T-cell (primary cell): ENCODE measurements at regions not wholly inside any gene's neighbourhood (a gene's known extent, or its start where the extent isn't known, plus 50 kb on each side); places are given as distances from the start of the nearest gene placed in this dataset.

Source experiments
- ATAC-seq, 4 experiments: fragments of 200-7000 bp in 3 of 4; fragments of 150-1000 bp in 1 of 4; cut with Tn5 transposase; replicated peaks in 1 of 4; 1 replicate in 3 of 4; 2 replicates in 1 of 4; pipeline ENCODE4 v1.10.0; 2021; ENCODE audit warnings: moderate library complexity in 3 of 4, mild to moderate bottlenecking in 2 of 4, moderate number of reproducible peaks in 1 of 4
- CTCF ChIA-PET, 2 donors: fragments of 300-600 bp; sonication (Branson Sonifier 250); formaldehyde crosslinking; loops; one replicate each; lab custom pipeline; 2022; ENCODE audit warnings: antibody characterized with exemption in 2 of 2; lab: Charles Lee
- POLR2A ChIA-PET, 2 donors: fragments of 300-600 bp; sonication (Branson Sonifier 250); formaldehyde crosslinking; loops; one replicate each; lab custom pipeline; 2022; ENCODE audit warnings: antibody characterized with exemption in 2 of 2; lab: Charles Lee
- DNase-seq, 35 experiments: peaks; one replicate each; pipeline versions ENCODE4 v3.0.0 to v3.0.0-alpha.2; 2013 to 2023
- H3K27ac ChIP-seq: one replicate; pipeline ENCODE4 v1.5.1; 2013; ENCODE audit warnings: low read length
- H3K27me3 ChIP-seq, 2 experiments: replicated peaks in 1 of 2; 1 replicate in 1 of 2; 2 replicates in 1 of 2; pipeline versions ENCODE4 v1.6.1 to v1.7.0; 2013; ENCODE audit warnings: low read length in 1 of 2, mixed read lengths in 1 of 2; ENCODE audit not compliant: control insufficient read depth in 2 of 2, insufficient read depth in 2 of 2; ENCODE audit errors: extremely low read depth in 1 of 2
- H3K36me3 ChIP-seq, 2 donors: 1 replicate in 1 of 2; 2 replicates in 1 of 2; pipeline versions ENCODE4 v1.6.1 to v1.7.0; 2013; ENCODE audit warnings: low read length in 1 of 2; ENCODE audit not compliant: control insufficient read depth in 2 of 2, insufficient read depth in 1 of 2; ENCODE audit errors: extremely low read depth in 1 of 2
- H3K4me1 ChIP-seq, 2 experiments: 1 replicate in 1 of 2; 2 replicates in 1 of 2; pipeline versions ENCODE4 v1.6.1 to v1.7.0; 2013; ENCODE audit warnings: low read length in 2 of 2, mixed read lengths in 1 of 2; ENCODE audit not compliant: insufficient read depth in 2 of 2, control insufficient read depth in 1 of 2; ENCODE audit errors: extremely low read depth in 1 of 2
- H3K4me3 ChIP-seq, 2 donors: 1 replicate in 1 of 2; 2 replicates in 1 of 2; pipeline versions ENCODE4 v1.5.1 to v1.7.0; 2013; ENCODE audit warnings: mild to moderate bottlenecking in 2 of 2, low read length in 1 of 2, moderate library complexity in 1 of 2; ENCODE audit not compliant: control insufficient read depth in 1 of 2; ENCODE audit errors: extremely low read depth in 1 of 2
- H3K9me3 ChIP-seq: 2 replicates; pipeline ENCODE4 v1.7.0; 2013
- H3K27ac Mint-ChIP-seq, 2 donors: one replicate each; pipeline ENCODE4 v1.8.0; 2020 to 2021; ENCODE audit warnings: mild to moderate bottlenecking in 2 of 2, mixed read lengths in 2 of 2
- H3K27me3 Mint-ChIP-seq, 2 donors: one replicate each; pipeline ENCODE4 v1.8.0; 2021 to 2022; ENCODE audit warnings: mixed read lengths in 2 of 2
- H3K36me3 Mint-ChIP-seq: one replicate; pipeline ENCODE4 v1.8.0; 2021; ENCODE audit warnings: mixed read lengths
- H3K4me1 Mint-ChIP-seq, 3 donors: one replicate each; pipeline ENCODE4 v1.8.0; 2020 to 2022; ENCODE audit warnings: mixed read lengths in 3 of 3, mild to moderate bottlenecking in 1 of 3
- H3K4me3 Mint-ChIP-seq, 3 donors: one replicate each; pipeline ENCODE4 v1.8.0; 2020 to 2022; ENCODE audit warnings: mild to moderate bottlenecking in 3 of 3, mixed read lengths in 3 of 3, moderate library complexity in 3 of 3
- H3K9me3 Mint-ChIP-seq, 3 donors: one replicate each; pipeline ENCODE4 v1.8.0; 2020 to 2022; ENCODE audit warnings: mixed read lengths in 3 of 3
- WGBS: methylation state at CpG from one replicate; pipeline ENCODE4 v1.1.5; 2013; ENCODE audit warnings: missing lambda C conversion rate; ENCODE audit not compliant: insufficient coverage; 5-methylcytosine and 5-hydroxymethylcytosine counted together

GRCh38 chr1:81548918-81549587, 251.7 kb upstream of the ADGRL2 start:
- H3K4me3 ChIP-seq, result no peak overlapping the region
- POLR2A ChIA-PET, result no interaction called here

GRCh38 chr1:81547912-81548303, 252.8 kb upstream of the ADGRL2 start:
- H3K27ac Mint-ChIP-seq, result no peak overlapping the region
- Histone ChIP-seq H3K4me3 (no peak overlapping the region), H3K9me3 (no peaks in the 10 kb centered on the region), H3K4me1 (no peaks in the 10 kb centered on the region), H3K36me3 (no peaks in the 10 kb centered on the region), H3K27ac (no peak overlapping the region), H3K27me3 (no peaks in the 10 kb centered on the region)
- ChIA-PET POLR2A (no interaction called here), CTCF (no interaction called here)
- WGBS, result 30% methylated on average over 1 of the region's 2 CpGs
- ATAC-seq, result no peak
- peaks cover 0 to 4% (median 0%) of the 10 kb centered on the region in 3 donors for H3K9me3 Mint-ChIP-seq
- no peak for DNase-seq
- no peak overlapping the region for H3K4me3 Mint-ChIP-seq
- no peaks in the 10 kb centered on the region for H3K27me3 Mint-ChIP-seq
- H3K36me3 Mint-ChIP-seq, result no peaks in the 10 kb centered on the region
- H3K4me1 Mint-ChIP-seq, result no peaks in the 10 kb centered on the region

More at GRCh38 chr1:81548918-81549587, 251.7 kb upstream of the ADGRL2 start:
- CTCF ChIA-PET, result interaction anchor here in 1 of 2 donors (0.6 kb wide), 1 partner anchor 56 kb away, joined by 3 read pairs; no protein-coding TSS in a partner anchor
- DNase-seq, result no peak
- Mint-ChIP-seq H3K27me3 (no peaks in the 10 kb centered on the region), H3K9me3 (peaks cover 0 to 4% (median 0%) of the 10 kb centered on the region in 3 donors), H3K36me3 (no peaks in the 10 kb centered on the region), H3K4me3 (no peak overlapping the region), H3K4me1 (no peaks in the 10 kb centered on the region), H3K27ac (no peak overlapping the region)
- H3K4me1 ChIP-seq, result no peaks in the 10 kb centered on the region
- H3K27me3 ChIP-seq, result no peaks in the 10 kb centered on the region
- no peaks in the 10 kb centered on the region for H3K9me3 ChIP-seq
- no peaks in the 10 kb centered on the region for H3K36me3 ChIP-seq
- WGBS, result 83% methylated on average over 1 of the region's 3 CpGs
- no peak for ATAC-seq
- H3K27ac ChIP-seq, result no peak overlapping the region

- DNase-seq (no peak), ATAC-seq (no peak)
- WGBS, result 40% methylated on average over 1 of the region's 6 CpGs
- Mint-ChIP-seq H3K36me3 (no peaks in the 10 kb centered on the region), H3K27ac (no peak overlapping the region), H3K4me1 (no peaks in the 10 kb centered on the region), H3K4me3 (no peak overlapping the region), H3K9me3 (peaks cover 0 to 4% (median 0%) of the 10 kb centered on the region in 3 donors), H3K27me3 (no peaks in the 10 kb centered on the region)
- H3K4me1 ChIP-seq, result no peaks in the 10 kb centered on the region
- CTCF ChIA-PET, result no interaction called here
- no peak overlapping the region for H3K27ac ChIP-seq
- no peaks in the 10 kb centered on the region for H3K36me3 ChIP-seq
- H3K4me3 ChIP-seq, result no peak overlapping the region
- POLR2A ChIA-PET, result no interaction called here
- H3K9me3 ChIP-seq, result no peaks in the 10 kb centered on the region
- no peaks in the 10 kb centered on the region for H3K27me3 ChIP-seq
These were observed 253.3 kb upstream of the ADGRL2 start for GRCh38 chr1:81547261-81547911.

DNA sequence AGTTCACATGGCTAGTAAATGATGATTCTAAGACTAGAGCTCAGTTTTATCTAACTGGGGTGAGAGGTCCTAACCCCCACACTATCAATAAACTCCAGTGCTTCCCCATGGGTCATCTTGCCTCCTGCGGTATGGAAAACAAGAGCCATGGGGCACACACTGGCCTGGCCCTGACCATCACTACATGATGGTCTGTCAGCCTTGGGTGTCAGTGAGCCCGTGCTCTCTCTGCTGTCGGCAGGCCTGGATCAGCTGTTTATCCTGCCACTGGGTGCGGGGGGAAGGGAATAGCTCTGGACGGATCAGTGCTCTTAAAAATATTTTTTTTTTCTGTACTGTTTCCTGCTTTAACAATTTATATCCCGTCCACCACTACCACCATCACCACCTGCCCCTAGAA, 255.0 kb upstream of the ADGRL2 start:
- H3K27ac ChIP-seq, result no peak overlapping the region
- no peaks in the 10 kb centered on the region for H3K9me3 ChIP-seq
- no peaks in the 10 kb centered on the region for H3K27me3 ChIP-seq
- H3K4me1 ChIP-seq, result no peaks in the 10 kb centered on the region
- H3K27me3 Mint-ChIP-seq, result no peaks in the 10 kb centered on the region
- ChIA-PET CTCF (no interaction called here), POLR2A (no interaction called here)
- H3K4me3 ChIP-seq, result no peak overlapping the region
- H3K36me3 ChIP-seq, result no peaks in the 10 kb centered on the region
- 64% methylated on average over 1 of the region's 6 CpGs for WGBS
- DNase-seq, result no peak
- peaks cover 0 to 4% (median 0%) of the 10 kb centered on the region in 3 donors for H3K9me3 Mint-ChIP-seq
- no peaks in the 10 kb centered on the region for H3K36me3 Mint-ChIP-seq
- no peak overlapping the region for H3K27ac Mint-ChIP-seq
- no peaks in the 10 kb centered on the region for H3K4me1 Mint-ChIP-seq
- no peak overlapping the region for H3K4me3 Mint-ChIP-seq
- no peak for ATAC-seq

- no peaks in the 10 kb centered on the region for H3K27me3 ChIP-seq
- Mint-ChIP-seq H3K4me3 (no peak overlapping the region), H3K4me1 (no peaks in the 10 kb centered on the region), H3K9me3 (peaks cover 0 to 8% (median 0%) of the 10 kb centered on the region in 3 donors), H3K27ac (no peak overlapping the region), H3K36me3 (no peaks in the 10 kb centered on the region), H3K27me3 (no peaks in the 10 kb centered on the region)
- H3K4me3 ChIP-seq, result no peak overlapping the region
- H3K9me3 ChIP-seq, result no peaks in the 10 kb centered on the region
- ATAC-seq (no peak), DNase-seq (no peak)
- no peaks in the 10 kb centered on the region for H3K4me1 ChIP-seq
- ChIA-PET CTCF (no interaction called here), POLR2A (no interaction called here)
- no peak overlapping the region for H3K27ac ChIP-seq
- WGBS, result 84% methylated on average over 5 of the region's 6 CpGs
- no peaks in the 10 kb centered on the region for H3K36me3 ChIP-seq
These were observed 257.0 kb upstream of the ADGRL2 start for GRCh38 chr1:81543764-81544163.

DNA sequence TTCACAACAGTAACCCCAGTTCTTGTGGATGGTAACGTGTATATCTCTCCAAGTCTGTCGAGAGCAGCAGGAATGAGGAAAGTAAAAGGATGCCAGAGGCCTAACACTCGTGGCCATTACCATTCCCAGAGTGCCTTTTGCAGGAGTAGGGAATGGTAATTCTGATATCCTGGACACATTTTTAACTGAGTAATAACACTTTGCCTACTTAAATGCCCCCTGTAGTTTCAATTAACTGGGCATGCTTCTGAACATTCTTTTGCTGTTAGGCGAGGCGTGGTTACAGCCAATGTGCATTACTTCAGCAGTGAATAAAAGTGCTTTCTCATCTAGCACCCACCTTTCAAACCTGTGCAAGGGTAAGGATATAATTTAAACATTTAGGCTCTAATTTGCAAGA, 258.5 kb upstream of the ADGRL2 start:
- H3K4me3 Mint-ChIP-seq, result no peak overlapping the region
- Histone ChIP-seq H3K4me3 (no peak overlapping the region), H3K36me3 (no peaks in the 10 kb centered on the region), H3K27ac (no peak overlapping the region), H3K27me3 (no peaks in the 10 kb centered on the region), H3K4me1 (no peaks in the 10 kb centered on the region), H3K9me3 (no peaks in the 10 kb centered on the region)
- ChIA-PET CTCF (no interaction called here), POLR2A (no interaction called here)
- ATAC-seq, result no peak
- H3K27ac Mint-ChIP-seq, result no peak overlapping the region
- H3K36me3 Mint-ChIP-seq, result no peaks in the 10 kb centered on the region
- H3K9me3 Mint-ChIP-seq, result peaks cover 0 to 8% (median 0%) of the 10 kb centered on the region in 3 donors
- no peak for DNase-seq
- no peaks in the 10 kb centered on the region for H3K27me3 Mint-ChIP-seq
- no CpG with 5 or more reads among the region's 5 CpGs for WGBS
- no peaks in the 10 kb centered on the region for H3K4me1 Mint-ChIP-seq
